ENCODE measurements at regions not wholly inside any gene's neighbourhood (a gene's known extent, or its start where the extent isn't known, plus 50 kb on each side); places are given as distances from the start of the nearest gene placed in this dataset.
"Not testable (repeated sequence)": the region's sequence is repeated elsewhere in the genome, so short reads cannot be mapped to it uniquely, and the experiment has no call there.

DNA sequence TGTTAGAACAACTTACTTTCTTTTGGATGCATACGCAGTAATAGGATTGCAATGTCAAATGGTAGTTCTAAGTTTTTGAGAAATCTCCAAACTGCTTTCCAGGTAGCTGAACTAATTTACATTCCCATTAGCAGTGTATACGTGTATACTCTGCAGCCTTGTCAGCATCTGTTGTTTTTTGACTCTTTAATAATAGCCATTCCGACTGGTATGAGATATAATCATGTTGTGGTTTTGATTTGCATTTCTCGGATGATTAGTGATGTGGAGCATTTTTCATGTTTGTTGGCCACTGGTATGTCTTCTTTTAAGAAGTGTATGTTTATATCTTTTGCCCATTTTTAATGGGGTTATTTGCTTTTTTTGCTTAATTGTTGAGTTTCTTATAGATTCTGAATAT lies 76.9 kb upstream of the HNRNPA1L2 start:
- not testable (repeated sequence) for DNase-seq

DNA sequence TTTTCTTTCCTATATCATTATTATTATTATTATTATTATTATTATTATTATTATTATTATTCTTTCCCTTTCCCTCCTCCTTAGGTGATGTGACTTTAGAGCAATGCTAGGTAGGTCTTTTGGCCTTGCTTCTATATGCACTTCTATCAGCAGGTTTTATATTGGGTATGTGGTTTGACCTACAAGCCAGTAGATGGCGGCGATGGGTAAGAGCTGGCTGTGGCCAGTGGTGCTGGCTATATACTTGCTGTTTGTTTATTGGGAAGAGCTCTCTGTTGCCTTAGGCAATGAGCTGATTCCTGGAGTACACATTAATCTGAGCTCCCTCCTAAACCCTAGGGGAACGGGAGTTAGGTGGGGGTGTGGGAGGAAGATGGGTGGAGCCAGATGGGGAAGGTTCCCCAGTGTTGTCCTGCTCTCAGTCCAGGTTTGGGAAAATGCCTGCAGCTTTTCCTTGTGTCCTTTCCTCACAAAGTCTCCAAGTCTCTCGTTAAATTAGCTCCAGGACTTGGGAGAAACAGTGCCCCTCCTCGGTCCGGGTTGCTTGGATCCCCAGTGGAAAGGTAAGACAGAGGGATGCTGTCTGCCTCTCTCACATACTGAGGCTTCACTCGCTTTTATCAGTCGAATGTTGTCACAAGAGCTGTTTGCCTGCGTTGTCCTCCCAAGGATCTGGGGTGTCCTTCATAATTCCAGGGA lies 72.2 kb upstream of the HNRNPA1L2 start:
- DNase-seq: peak; percentile 13 to 52 (median 49)

DNA sequence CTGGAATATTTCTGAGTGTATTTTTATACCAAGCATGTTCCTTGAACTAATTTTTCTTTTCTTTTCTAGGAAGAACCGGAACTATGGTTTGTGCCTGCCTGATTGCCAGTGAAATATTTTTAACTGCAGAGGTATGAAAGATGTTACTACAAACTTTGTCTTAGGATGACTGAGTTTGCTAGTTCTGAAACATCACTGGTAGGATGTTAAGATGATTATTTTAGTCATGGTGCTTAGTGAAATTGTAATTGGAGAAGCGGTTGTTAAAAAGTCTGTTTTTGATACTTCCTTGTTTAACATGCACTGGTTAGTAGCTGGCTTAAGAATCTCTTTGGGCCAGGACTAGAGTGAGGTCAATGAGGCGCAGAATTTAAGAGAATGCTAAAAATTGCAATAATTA lies 71.1 kb upstream of the HNRNPA1L2 start:
- DNase-seq: not testable (repeated sequence)

DNA sequence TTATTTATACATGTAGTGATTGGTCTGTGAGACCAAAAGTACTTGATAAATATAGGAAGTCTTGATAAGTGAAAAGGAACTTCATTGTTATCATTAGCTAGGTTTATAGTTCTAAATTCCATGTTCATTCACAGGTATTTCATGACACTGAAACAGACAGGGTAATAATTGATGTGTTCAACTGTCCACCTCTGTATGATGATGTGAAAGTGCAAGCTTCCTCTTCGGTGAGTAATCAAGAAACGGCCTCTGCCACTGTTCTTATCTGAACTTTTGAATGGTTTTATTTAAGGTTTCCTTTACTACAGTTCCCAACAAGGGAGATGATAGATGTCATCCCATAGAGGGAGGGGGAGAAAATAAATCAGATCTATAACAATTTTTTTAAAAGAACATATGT lies 59.3 kb upstream of the HNRNPA1L2 start:
- DNase-seq: not testable (repeated sequence)

Measured in muscle of back (tissue), 3 donors.